ENCODE measurements at regions not wholly inside any gene's neighbourhood (a gene's known extent, or its start where the extent isn't known, plus 50 kb on each side); places are given as distances from the start of the nearest gene placed in this dataset.

GRCh38 chr6:133724726-133725125, 164.2 kb upstream of the TCF21 start:
- DNase-seq (ENCODE audit: low read depth in 1 of 2, low spot score in 2 of 2) = peak in 1 of 2 experiments; percentile 83
- no peaks in the 10 kb centered on the region for H3K27me3 ChIP-seq (replicated peaks)
- peak overlapping the region; percentile 87 for H3K27ac ChIP-seq
- peaks cover 18% of the 10 kb centered on the region for H3K4me1 ChIP-seq (replicated peaks)
- peaks cover 5% of the 10 kb centered on the region; the same call in 1 of the 2 replicates for H3K9me3 ChIP-seq (replicated peaks)
- no peaks in the 10 kb centered on the region for H3K36me3 ChIP-seq
- no peak overlapping the region for H3K4me3 ChIP-seq

GRCh38 chr6:133726188-133726587, 162.7 kb upstream of the TCF21 start:
- no peaks in the 10 kb centered on the region for H3K27me3 ChIP-seq (replicated peaks)

DNA sequence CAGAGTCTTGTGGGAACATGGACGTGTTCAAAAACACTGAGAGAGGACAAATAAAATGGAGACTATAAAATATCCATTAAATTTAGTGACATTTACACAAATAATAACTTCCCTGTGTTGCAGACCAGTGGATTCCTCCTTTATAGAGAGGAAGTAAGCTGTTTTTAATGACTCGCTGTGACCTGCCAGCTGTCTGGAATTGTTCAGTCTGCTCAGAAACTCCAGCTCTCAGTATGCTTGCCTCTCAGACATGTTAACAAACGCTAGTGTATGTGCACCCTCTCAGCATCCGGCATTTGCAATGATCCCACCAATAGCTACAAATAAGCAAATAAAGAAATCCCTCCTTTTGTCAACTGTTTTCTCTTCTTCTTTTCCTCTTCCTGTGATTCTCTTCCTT, 158.0 kb upstream of the TCF21 start:
- no peaks in the 10 kb centered on the region for H3K27me3 ChIP-seq (replicated peaks)
- DNase-seq (ENCODE audit: low read depth in 1 of 2, low spot score in 2 of 2) = no peak
- no peak overlapping the region for H3K27ac ChIP-seq
- no peaks in the 10 kb centered on the region for H3K4me1 ChIP-seq (replicated peaks)
- no peak overlapping the region for H3K4me3 ChIP-seq
- no peaks in the 10 kb centered on the region for H3K36me3 ChIP-seq
- H3K9me3 ChIP-seq (replicated peaks) = peaks cover 9% of the 10 kb centered on the region

More at GRCh38 chr6:133726188-133726587, 162.7 kb upstream of the TCF21 start:
- no peaks in the 10 kb centered on the region for H3K36me3 ChIP-seq
- DNase-seq (ENCODE audit: low read depth in 1 of 2, low spot score in 2 of 2) = no peak
- no peak overlapping the region for H3K27ac ChIP-seq
- peaks cover 18% of the 10 kb centered on the region for H3K4me1 ChIP-seq (replicated peaks)
- no peak overlapping the region for H3K4me3 ChIP-seq
- H3K9me3 ChIP-seq (replicated peaks) = peaks cover 5% of the 10 kb centered on the region; the same call in 1 of the 2 replicates

- DNase-seq (ENCODE audit: low read depth in 1 of 2, low spot score in 2 of 2) = no peak
- Histone ChIP-seq H3K36me3 (no peaks in the 10 kb centered on the region), H3K27ac (0 out of 2 replicates have a peak overlapping the region, but pooled peaks have one; percentile 25), H3K27me3 (replicated peaks) (no peaks in the 10 kb centered on the region), H3K9me3 (replicated peaks) (no peaks in the 10 kb centered on the region), H3K4me1 (replicated peaks) (peaks cover 17% of the 10 kb centered on the region), H3K4me3 (no peak overlapping the region)
Measured at GRCh38 chr6:133740218-133740617, 148.7 kb upstream of the TCF21 start.

DNA sequence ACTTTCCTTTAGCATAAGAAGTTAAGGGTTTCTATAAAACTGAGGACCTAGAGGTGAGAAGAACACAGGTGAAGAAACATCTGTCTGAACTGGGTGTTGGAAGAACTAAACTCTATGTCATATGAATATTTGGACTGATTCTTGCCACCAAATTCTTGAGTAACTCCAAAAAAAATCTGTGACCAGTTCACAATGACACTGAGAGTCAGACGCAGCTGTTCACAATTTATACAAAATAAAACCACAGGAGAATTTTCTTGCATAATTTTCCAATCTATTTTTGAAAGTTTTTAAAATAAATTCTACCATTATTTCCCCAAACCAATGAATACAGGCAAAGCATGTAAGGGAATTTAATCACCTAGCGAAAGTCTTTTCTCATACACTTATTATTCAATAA, 148.1 kb upstream of the TCF21 start:
- no peaks in the 10 kb centered on the region for H3K9me3 ChIP-seq (replicated peaks)
- no peaks in the 10 kb centered on the region for H3K27me3 ChIP-seq (replicated peaks)
- no peak overlapping the region for H3K4me3 ChIP-seq
- H3K36me3 ChIP-seq = no peaks in the 10 kb centered on the region
- H3K27ac ChIP-seq = peak overlapping the region; percentile 25; the same call in 1 of the 2 replicates
- peaks cover 21% of the 10 kb centered on the region for H3K4me1 ChIP-seq (replicated peaks)
- no peak for DNase-seq (ENCODE audit: low read depth in 1 of 2, low spot score in 2 of 2)

GRCh38 chr6:133741375-133741861, 147.5 kb upstream of the TCF21 start:
- DNase-seq (ENCODE audit: low read depth in 1 of 2, low spot score in 2 of 2) = peak; percentile 63 to 83
- Histone ChIP-seq H3K9me3 (replicated peaks) (no peaks in the 10 kb centered on the region), H3K36me3 (no peaks in the 10 kb centered on the region), H3K27me3 (replicated peaks) (no peaks in the 10 kb centered on the region), H3K4me1 (replicated peaks) (peaks cover 21% of the 10 kb centered on the region), H3K4me3 (no peak overlapping the region), H3K27ac (peak overlapping the region; percentile 25; the same call in 1 of the 2 replicates)

DNA sequence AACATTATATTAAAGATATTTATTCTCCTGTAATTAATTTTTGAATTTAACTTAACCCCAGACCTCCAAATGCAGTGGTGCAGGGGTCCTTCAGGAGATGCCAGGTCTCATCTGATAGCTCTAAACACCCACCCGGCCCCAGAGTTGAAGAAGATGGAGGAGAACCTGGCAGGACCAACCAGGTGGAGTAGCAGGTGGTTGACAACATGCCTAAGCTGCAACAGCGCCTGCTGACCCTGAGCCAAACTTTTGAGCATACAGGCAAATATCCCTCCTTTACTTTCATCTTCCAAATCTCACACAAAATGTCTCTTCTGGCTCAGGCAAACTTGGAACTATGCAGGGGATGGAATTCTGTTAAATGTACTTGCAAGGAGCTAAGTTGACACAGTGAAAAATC, 145.3 kb upstream of the TCF21 start:
- H3K4me1 ChIP-seq (replicated peaks) = peaks cover 21% of the 10 kb centered on the region
- H3K4me3 ChIP-seq = no peak overlapping the region
- DNase-seq (ENCODE audit: low read depth in 1 of 2, low spot score in 2 of 2) = no peak
- H3K9me3 ChIP-seq (replicated peaks) = no peaks in the 10 kb centered on the region; the same call in 1 of the 2 replicates
- H3K27ac ChIP-seq = no peak overlapping the region
- H3K36me3 ChIP-seq = no peaks in the 10 kb centered on the region
- H3K27me3 ChIP-seq (replicated peaks) = no peaks in the 10 kb centered on the region

DNA sequence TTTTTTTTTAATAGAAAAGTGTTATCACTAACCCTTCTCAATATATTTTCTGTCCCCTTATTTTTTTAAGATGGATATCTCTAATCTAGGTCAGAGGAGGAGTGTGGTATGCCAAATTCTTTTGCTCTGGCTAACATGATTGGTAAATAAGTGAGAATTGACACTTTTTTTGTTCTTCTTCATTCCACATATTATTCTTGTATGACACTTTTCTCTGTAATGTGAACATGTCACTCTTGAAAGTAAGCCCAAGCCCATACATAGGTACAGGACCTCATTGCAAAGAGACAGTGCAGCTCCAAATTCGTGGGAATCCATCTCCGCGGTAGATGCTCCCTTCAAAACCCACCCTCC, 142.5 kb upstream of the TCF21 start:
- Histone ChIP-seq H3K27ac (no peak overlapping the region), H3K4me1 (replicated peaks) (peaks cover 8% of the 10 kb centered on the region), H3K4me3 (no peak overlapping the region), H3K9me3 (replicated peaks) (no peaks in the 10 kb centered on the region; the same call in 1 of the 2 replicates), H3K36me3 (no peaks in the 10 kb centered on the region), H3K27me3 (replicated peaks) (no peaks in the 10 kb centered on the region)
- no peak for DNase-seq (ENCODE audit: low read depth in 1 of 2, low spot score in 2 of 2)

DNA sequence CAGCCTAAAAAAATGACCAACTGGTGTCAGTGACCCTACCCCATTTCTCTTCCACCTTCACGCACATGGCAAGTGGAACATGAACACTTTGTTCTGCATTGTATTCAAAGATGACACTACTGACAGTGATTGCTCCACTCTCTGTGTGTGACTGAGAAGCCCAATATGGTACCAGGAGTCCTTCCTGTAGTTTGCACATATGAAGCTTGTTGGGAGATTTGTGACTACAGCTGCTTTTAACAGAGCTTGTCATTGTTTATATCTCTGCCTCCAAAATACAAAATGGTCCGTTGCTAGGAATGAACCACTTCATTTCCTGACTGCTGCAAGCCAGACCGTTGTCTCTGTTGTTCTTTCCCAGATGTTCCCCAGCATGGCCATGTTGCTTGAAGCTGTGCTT, 140.3 kb upstream of the TCF21 start:
- no peak for DNase-seq (ENCODE audit: low read depth in 1 of 2, low spot score in 2 of 2)
- Histone ChIP-seq H3K27ac (no peak overlapping the region), H3K4me3 (no peak overlapping the region), H3K4me1 (replicated peaks) (peaks cover 11% of the 10 kb centered on the region), H3K9me3 (replicated peaks) (no peaks in the 10 kb centered on the region; the same call in 1 of the 2 replicates), H3K36me3 (no peaks in the 10 kb centered on the region), H3K27me3 (replicated peaks) (no peaks in the 10 kb centered on the region)

GRCh38 chr6:133749427-133749826, 139.5 kb upstream of the TCF21 start:
- no peaks in the 10 kb centered on the region for H3K27me3 ChIP-seq (replicated peaks)
- H3K4me1 ChIP-seq (replicated peaks) = peaks cover 13% of the 10 kb centered on the region
- no peaks in the 10 kb centered on the region for H3K36me3 ChIP-seq
- H3K4me3 ChIP-seq = no peak overlapping the region
- H3K27ac ChIP-seq = no peak overlapping the region
- DNase-seq (ENCODE audit: low read depth in 1 of 2, low spot score in 2 of 2) = no peak
- no peaks in the 10 kb centered on the region; the same call in 1 of the 2 replicates for H3K9me3 ChIP-seq (replicated peaks)

GRCh38 chr6:133752129-133752528, 136.8 kb upstream of the TCF21 start:
- Histone ChIP-seq H3K4me3 (no peak overlapping the region), H3K27me3 (replicated peaks) (no peaks in the 10 kb centered on the region)
- DNase-seq (ENCODE audit: low read depth in 1 of 2, low spot score in 2 of 2) = no peak

GRCh38 chr6:133753756-133754155, 135.2 kb upstream of the TCF21 start:
- Histone ChIP-seq H3K36me3 (no peaks in the 10 kb centered on the region), H3K4me3 (no peak overlapping the region), H3K4me1 (replicated peaks) (peaks cover 9% of the 10 kb centered on the region), H3K9me3 (replicated peaks) (no peaks in the 10 kb centered on the region; the same call in 1 of the 2 replicates), H3K27ac (no peak overlapping the region), H3K27me3 (replicated peaks) (no peaks in the 10 kb centered on the region)
- no peak for DNase-seq (ENCODE audit: low read depth in 1 of 2, low spot score in 2 of 2)

More at GRCh38 chr6:133752129-133752528, 136.8 kb upstream of the TCF21 start:
- H3K36me3 ChIP-seq = no peaks in the 10 kb centered on the region
- peaks cover 9% of the 10 kb centered on the region for H3K4me1 ChIP-seq (replicated peaks)
- no peak overlapping the region for H3K27ac ChIP-seq
- H3K9me3 ChIP-seq (replicated peaks) = no peaks in the 10 kb centered on the region; the same call in 1 of the 2 replicates

- Histone ChIP-seq H3K27ac (no peak overlapping the region), H3K36me3 (no peaks in the 10 kb centered on the region), H3K27me3 (replicated peaks) (no peaks in the 10 kb centered on the region), H3K9me3 (replicated peaks) (no peaks in the 10 kb centered on the region), H3K4me3 (no peak overlapping the region), H3K4me1 (replicated peaks) (peaks cover 9% of the 10 kb centered on the region)
- no peak for DNase-seq (ENCODE audit: low read depth in 1 of 2, low spot score in 2 of 2)
Measured at GRCh38 chr6:133754298-133754697, 134.6 kb upstream of the TCF21 start.

DNA sequence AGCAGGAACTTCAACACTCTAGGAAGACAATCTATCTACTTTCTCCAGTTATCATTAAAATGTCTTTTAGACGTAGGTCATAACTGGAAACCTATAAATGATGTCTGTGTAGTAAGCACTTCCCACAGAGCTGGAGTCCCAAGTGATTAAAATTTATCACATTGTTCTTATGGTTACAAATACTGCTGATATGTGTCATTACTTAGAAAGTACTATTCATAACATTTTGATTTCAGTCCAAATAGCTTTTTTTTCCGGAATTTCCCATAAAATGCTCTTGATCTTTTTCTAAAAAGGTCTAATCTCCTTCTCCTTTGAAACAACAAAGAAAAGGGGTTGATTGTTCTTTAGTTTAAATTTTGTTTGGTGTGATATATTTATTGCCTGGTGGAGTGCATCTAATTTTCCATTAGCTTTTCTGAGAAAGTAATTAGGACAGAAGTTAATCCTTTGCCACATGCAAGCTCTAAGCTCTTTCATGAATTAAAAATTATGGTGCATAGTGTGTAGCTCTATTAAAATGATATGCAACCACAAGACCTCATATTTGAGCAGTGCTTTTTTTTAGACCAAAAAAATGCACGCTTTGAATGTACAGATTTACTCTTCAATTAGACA, 132.7 kb upstream of the TCF21 start:
- no peaks in the 10 kb centered on the region for H3K9me3 ChIP-seq (replicated peaks)
- no peak for DNase-seq (ENCODE audit: low read depth in 1 of 2, low spot score in 2 of 2)
- H3K27me3 ChIP-seq (replicated peaks) = no peaks in the 10 kb centered on the region
- H3K36me3 ChIP-seq = no peaks in the 10 kb centered on the region
- peaks cover 21% of the 10 kb centered on the region for H3K4me1 ChIP-seq (replicated peaks)
- no peak overlapping the region for H3K4me3 ChIP-seq
- H3K27ac ChIP-seq = no peak overlapping the region
